ENCODE measurements at regions not wholly inside any gene's neighbourhood (a gene's known extent, or its start where the extent isn't known, plus 50 kb on each side); places are given as distances from the start of the nearest gene placed in this dataset.
"Not testable (repeated sequence)": the region's sequence is repeated elsewhere in the genome, so short reads cannot be mapped to it uniquely, and the experiment has no call there.

GRCh38 chrX:1906028-1906427 is 291.2 kb downstream of the ASMT start:
- DNase-seq = no peak

GRCh38 chrX:1908996-1909395 is 294.1 kb downstream of the ASMT start:
- DNase-seq = not testable (repeated sequence)

- DNase-seq = no peak
Observed at GRCh38 chrX:1909419-1910206, 294.8 kb downstream of the ASMT start.

GRCh38 chrX:1910207-1910470 is 295.3 kb downstream of the ASMT start:
- DNase-seq = no peak

DNA sequence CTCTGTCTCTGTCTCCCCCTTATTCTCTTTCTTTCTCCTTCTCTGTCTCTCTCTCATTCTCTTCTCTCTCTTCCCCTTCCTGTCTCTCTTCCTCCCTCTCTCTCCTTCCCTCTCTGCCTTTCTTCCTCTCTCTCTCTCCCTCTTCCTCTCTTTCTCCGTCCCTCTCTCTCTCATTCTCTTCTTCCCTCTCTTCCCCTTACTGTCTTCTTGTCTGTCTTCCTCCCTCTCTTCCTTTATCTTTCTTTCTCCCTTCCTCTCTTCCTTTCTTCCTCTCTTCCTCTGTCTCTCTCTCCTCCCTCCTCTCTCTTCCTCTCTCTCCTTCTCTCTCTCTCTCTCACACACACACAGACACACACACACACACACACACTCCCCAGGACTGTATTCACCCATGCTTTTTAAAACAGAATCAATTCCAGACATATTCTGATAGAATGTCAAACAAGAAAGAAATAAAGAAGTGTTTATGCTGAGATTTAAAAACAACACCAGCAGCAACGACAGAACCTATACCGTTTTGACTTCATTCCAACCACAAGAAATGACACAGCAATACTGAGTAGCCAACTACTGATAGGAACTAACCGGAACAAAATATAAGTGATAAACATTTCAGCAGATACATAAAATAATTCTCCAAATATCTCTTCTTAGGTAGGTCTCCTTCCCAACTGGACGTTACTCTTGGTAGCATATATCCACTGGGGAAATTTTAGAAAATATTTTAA is 296.7 kb downstream of the ASMT start:
- DNase-seq = no peak

DNA sequence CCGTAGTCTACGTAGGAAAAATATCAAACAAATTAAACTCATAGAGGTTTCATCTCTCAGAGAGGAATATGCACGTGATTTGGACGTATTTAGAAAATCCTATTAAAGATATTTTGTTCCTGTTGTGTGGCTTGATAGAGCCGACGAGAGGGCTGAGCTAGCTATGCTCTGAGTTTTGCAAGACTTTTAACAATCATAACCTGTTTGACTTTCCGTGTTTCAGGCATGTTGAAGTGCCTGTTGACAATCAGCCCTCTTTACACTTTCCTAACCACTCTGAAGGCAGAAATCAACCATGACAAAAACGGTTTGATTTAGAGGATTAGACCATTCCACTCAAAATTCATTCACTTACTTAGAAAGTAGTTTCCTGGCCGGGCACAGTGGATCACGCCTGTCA is 297.3 kb downstream of the ASMT start:
- DNase-seq = no peak

DNA sequence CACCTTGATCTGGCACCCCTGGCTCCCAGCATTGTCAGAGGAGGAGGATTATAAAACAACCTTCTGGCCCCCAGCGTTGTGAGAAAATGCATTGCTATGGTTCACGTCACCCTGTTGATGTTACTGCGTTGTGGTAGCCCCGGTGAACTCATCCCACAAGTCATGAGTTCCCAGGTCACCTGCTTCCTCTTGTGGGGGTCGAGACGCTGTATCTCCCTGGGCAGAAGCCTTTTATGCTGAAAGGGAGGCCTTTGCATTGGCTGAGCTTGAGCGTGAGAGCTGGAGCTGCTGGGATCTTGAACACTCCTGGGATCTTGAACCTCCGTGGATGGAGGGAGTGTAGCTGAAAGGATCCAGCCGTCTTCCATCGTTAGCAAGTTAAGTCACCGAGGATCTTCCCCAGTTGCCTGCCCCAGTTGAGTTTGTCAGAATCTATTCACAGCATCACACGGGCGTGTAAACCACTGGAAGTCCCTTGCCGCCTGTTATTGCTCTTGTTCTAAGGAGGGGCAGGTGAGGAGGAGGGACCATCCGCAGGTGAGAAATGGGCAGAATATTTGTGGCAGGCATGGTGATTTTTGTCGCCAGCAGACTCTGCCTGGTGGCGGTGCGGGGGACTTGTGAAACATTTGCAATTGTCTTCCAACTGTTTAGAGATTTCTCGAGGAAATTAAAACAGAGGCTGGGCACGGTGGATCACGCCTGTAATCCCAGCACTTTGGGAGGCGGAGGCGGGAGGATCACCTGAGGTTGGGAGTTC is 299.9 kb downstream of the ASMT start:
- no peak for DNase-seq

DNA sequence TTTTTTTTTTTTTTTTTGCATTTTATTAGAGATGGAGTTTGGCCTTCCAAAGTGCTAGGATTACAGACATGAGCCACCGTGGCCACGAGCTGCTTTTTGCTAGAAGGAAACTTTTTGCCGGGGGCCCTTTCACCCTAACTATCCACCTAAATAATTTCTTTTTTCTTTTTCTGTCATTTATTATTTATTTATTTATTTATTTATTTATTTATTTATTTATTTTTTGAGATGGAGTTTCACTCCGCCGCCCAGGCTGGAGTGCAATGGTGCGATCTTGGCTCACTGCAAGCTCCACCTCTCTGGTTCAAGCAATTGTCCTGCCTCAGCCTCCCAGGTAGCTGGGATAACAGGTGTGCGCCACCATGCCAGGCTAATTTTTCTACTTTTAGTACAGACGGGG is 303.9 kb downstream of the ASMT start:
- no peak for DNase-seq

GRCh38 chrX:1925053-1925481 is 310.2 kb downstream of the ASMT start:
- DNase-seq = no peak

- DNase-seq = no peak
Observed at GRCh38 chrX:1928805-1929204, 313.9 kb downstream of the ASMT start.

DNA sequence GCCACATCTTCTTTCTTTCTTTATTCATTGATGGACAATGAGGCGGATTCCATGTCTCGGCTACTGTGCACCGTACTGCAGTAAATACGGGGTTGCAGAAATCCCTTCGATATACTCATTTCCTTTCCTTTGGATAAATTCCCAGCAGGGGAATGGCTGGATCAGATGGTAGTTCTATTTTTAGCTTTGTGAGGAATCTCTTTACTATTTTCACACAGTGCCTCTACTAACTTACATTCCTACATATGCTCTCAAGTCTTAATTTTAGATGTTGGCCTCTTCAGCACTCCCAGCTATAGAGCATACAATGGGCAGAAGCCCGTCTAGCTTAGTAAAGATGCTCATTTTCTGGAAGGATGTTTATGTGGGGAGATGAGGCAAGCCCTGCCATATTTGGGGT is 317.4 kb downstream of the ASMT start:
- DNase-seq = no peak

- DNase-seq = no peak
Observed at GRCh38 chrX:1933964-1934363, 319.1 kb downstream of the ASMT start.

DNA sequence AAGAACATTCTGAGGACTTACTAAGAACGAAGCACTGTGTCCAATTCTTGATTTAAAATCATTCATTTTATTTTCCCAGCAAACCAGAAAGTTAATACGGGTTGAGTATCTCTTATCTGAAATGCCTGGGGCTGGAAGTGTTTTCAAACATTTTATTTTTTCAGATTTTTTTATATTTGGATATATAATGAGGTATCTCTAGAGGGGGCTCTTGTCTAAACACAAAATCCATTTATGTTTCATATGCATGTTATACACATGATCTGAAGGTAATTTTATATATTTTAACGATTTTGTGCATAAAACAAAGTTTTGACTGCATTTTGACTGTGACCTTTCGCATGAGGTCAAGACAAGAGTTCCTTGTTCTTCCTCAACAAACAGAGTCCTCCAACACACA is 320.9 kb downstream of the ASMT start:
- no peak for DNase-seq

DNA sequence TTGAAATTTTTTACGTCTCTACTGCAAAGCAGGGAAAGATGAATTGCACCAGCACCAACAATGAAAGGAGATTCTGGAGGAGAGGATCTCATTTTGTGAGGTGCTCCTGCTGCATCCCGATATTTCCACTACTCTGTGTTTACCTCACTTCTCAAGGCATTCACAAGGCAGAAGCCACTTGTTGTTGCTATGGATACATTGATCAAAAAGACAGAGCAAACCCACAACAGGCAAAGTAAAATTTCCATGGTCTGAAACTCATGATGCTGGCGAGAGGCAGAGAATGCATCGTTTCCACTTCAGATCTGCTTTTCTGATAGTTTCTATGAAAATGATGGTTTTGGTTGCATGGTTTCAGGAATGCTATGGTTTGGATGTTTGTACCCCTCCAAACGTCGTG is 323.3 kb downstream of the ASMT start:
- DNase-seq = no peak

DNA sequence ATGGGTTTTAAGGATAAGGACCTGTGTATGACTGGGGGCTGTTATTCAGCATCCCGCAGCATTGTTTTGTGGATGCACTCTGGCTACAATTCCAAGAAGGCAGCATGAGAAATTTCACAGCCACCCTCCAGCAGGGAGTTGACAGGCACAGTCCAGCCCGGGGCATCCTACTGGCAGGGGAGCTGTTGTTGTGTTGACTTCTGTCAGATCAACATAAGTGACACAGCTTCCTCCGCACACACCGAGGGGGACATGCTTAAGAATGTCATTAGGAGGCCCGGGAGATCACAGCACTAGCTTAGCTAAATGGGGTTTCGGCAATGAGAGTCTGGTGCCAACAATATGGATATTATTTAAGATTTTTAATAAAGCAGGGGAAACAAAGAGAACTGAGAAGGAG is 326.5 kb downstream of the ASMT start:
- DNase-seq = no peak

DNA sequence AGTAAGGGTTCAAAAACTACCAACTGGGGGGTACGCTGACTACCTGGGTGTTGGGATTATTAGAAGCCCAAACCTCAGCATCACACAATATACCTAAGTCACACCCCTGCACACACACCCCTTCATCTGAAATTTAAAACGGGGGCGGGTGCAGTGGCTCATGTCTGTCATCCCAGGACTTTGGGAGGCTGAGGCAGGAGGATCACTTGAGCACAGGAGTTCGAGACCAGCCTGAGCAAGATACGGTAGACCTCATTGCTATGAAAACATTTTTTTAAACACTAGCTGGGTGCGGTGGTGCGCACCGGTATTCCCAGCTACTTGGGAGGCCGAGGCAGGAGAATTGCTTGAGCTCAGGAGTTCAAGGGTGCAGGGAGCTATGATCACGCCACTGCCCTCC is 331.0 kb downstream of the ASMT start:
- no peak for DNase-seq

- DNase-seq = no peak
Observed at GRCh38 chrX:1946974-1947373, 332.1 kb downstream of the ASMT start.
